ENCODE measurements at regions not wholly inside any gene's neighbourhood (a gene's known extent, or its start where the extent isn't known, plus 50 kb on each side); places are given as distances from the start of the nearest gene placed in this dataset.

DNA sequence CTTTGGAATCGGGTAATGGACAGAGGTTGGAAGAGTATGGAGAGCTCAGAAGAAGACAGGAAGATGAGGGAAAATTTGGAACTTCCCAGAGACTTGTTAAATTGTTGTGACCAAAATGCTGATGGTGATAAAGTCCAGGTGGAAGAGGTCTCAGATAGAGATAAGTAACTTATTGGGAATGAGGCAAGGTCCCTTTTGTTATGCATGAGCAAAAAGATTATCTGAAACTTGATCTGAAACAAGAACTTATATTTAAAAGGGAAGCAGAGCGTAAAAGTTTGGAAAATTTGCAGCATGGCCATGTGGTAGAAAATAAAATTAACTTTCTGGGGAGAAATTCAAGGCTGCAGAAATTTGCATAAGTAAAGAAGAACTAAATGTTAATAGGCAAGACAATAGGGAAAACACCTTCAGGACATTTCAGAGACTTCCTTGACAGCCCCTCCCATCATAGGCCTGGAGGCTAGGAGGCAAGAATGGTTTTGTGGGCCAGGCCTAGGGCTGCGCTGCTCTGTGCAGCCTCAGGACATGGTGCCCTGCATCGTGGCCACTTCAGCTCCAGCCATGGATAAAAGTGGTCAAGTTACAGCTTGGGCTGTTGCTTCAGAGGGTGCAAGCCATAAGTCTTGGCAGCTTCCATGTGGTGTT lies 425.7 kb upstream of the PRICKLE1 start:
- no peak for DNase-seq (ENCODE audit: low read depth)

DNA sequence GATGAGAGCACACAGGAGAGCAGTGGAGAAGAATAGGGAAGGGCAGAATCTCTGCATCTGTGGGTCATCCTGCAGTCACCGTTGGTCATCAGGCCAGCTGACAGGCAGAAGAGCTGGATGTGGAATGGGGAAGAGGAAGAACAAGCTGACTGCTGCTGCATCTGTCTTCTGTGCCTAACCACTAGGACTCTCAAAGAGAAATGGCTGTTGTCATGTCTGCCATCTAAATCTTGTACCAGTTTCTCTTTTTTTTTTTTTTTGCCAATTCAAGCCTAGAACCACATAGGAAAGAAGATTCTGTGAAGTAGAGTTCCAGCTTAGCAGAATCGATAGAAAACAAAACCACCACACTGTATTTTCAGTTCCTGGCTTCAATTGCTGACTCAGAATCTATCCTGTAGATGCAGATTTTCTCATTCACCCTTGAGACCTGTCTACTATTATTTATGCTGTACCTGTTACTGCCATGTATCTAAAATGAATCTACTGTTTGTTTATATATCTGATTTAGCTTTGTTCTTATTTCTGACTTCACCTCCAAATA lies 421.9 kb upstream of the PRICKLE1 start:
- DNase-seq (ENCODE audit: low read depth), result no peak

DNA sequence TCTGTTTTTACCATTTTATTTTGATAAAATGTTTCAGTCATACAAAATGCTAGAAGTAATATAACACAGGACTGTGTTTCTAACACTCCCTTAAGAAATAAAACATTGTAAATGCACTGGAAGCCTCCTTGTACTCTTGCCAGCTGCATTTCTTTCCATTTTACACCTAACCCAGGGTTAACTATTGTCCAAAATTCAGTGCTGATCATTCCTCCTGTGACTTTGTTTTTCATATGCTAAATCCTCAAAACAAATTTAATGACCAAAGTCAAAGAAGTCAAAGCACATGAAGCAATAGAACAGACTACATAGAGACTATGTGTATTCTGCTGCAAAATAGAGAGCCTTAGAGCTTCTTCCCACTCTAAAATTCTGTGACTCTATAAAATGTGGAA lies 420.3 kb upstream of the PRICKLE1 start:
- no peak for DNase-seq (ENCODE audit: low read depth)

DNA sequence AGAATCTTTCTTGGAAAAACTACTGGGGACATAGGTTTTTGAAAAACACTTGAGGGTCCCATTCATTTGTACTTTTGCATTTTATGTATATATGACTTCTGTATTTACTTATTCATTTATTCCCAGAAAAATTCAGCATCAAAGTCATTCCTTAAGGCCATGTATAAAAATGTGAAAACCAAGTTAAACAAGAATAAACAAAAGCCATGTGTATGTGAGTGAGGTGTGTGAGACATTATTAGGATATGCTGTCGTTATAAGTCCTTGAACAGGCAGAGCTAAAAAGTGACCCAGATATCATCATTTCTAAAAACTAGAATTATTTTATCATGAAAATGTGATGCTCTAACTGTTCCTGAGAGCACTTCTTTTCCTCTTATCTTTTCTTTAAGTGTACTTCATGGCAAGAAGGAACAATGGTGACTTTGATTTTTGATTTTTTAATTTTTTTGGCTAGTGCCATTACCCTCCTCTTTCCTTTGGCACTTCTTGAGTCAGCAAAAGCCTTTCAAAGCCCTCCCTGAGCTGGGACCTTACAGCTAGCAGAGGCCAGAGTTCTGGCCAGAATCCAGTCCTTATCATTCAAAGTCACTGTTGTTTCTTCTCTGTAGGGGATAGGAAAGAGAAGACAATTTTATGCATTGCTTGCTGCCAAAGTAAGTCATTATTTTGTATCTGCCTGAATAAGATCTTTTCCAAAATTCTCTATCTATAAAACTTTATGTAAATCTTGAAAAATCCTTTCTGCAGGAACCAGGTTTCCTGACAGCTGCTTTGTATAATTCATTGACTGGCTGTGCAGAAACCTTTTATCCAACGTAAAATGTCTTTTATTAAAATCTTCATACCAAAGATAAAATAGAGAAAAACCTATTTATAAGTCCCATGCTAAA lies 419.7 kb upstream of the PRICKLE1 start:
- DNase-seq (ENCODE audit: low read depth), result no peak

DNA sequence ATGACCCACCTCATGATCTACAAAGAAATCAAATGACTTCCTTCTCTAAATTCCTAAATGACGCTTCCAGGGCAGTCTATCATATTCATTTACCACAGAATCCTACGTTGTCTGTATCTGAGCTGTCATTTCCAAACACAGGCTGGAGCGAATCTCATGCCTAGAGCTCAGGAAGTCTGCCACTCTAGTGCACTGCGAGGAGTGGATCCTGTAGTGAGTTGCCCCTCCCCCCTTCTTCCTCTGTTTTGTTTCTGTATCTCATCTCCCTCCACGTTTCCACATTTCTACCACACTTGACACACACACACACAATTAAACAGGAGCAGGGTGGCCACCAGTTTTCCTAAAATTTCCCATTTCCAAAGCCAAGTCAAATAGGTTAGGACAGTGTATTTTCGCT lies 415.4 kb upstream of the PRICKLE1 start:
- DNase-seq (ENCODE audit: low read depth), result no peak

DNA sequence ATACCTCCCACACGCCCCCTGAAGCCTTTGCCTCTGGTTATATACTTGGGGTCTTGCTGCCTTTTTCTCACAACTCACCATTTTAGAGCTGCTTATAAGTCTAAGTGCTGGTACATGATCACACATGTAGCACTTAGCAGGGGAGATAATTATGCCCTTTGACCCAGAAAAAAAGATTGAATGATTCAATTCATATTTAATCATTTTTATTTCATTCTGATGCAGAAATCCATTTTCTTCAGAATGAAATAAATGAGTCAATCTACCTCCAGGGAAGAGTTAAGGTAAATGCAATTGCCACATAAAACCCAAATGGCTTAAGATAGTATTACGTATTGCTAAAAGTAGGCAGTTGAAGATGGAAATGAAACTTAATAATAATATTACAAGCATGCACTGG lies 414.6 kb upstream of the PRICKLE1 start:
- no peak for DNase-seq (ENCODE audit: low read depth)

DNA sequence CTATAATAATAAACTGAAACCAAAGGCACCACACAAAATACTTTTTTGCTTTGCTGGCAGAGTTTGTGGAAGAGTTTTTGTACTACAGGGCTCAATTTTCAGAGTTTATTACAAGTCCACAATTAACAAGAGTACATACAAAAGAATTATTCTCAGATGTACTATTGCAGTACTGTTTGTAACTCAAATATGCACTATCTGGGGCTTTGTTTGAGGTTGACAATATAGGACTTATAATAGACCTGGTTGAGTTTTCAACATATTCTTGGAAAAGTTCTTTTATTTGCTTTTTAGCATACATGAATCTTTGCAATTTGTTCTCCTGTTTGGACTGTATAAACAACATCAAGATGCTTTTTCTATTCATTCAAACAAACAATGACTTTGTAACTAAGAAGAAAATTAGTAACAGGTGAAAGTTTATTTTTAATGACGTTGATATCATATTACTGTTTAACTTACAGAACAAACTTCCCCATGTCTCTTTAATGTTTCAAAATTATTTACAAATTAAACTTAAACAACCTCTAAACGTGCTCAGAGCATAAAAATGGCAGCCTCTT lies 407.4 kb upstream of the PRICKLE1 start:
- DNase-seq (ENCODE audit: low read depth), result no peak

DNA sequence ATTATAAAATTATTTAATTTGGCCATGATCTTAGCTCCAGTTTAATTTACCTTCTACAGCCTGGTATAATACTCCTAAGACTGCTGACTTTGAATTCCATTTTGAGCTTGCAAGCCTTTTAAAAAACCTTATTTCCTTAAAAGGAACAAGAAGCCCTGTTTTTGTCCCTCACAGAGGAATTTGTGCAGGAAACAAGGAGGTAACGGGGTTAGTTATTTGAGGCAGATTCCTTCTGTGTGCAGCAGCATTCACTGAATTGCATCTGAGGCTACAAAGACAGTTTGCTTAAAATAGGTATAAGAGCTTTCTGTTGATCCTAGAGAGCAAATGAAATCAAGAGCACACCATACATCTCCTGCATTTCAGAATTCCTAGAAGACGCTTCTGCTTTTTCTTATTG lies 403.3 kb upstream of the PRICKLE1 start:
- no peak for DNase-seq (ENCODE audit: low read depth)

DNA sequence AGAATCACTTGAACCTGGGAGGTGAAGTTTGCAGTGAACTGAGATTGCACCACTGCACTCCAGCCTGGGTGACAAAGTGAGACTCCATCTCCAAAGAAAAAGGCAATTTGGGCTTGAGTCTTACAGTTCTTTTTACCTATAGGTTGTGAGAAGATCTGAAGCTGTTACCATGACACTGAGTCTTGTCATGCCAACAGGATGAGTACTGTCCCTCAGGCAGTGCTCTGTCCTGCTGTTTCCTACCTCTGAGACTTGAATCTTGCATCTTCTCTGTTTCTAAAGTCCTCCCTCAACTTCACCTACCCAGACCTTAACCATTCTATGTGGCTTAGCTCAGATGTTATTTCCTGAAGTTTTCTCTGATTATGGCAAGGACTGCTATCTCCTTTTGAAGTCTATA lies 400.8 kb upstream of the PRICKLE1 start:
- DNase-seq (ENCODE audit: low read depth), result no peak

DNA sequence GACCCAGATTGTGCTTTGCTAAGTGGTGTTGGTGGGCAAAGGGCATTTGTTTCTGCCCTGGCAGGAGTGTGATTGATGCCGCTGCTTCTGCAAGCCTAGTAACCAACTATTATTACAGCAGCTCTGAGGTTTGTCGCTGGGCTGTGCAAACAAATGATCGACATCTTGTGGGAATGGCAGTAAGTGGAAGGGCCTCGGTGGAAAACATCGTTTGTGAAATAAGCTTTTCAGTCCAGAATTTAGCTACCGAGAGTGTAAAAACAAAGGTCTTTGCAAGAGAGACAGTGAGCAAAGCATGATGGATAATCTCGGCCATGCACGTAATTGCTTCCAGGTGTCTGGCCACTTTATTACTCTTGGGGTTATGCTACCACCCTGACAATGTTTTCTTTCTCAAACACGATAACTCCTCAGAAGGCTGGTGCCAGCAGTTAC lies 397.7 kb upstream of the PRICKLE1 start:
- DNase-seq (ENCODE audit: low read depth), result peak; percentile 51

DNA sequence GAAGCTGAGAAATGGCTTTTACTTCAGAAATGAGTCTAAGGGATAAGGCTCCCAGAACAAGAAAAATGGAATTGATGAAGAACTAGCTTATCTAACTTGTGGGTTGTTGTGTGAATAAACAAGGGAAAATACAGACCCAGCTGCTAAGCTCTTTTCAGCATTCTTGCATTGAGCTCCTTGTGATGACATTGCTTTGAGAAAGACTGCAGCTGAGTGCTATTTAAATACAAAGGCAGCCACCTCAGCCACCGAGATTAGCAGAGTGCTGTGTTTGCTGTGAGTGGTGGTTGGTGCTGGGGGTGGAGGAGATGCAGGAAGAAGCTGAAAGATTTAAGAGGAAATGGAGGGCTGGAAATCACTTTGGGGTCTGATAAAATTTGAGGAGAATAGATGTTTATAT lies 396.0 kb upstream of the PRICKLE1 start:
- DNase-seq (ENCODE audit: low read depth), result no peak

DNA sequence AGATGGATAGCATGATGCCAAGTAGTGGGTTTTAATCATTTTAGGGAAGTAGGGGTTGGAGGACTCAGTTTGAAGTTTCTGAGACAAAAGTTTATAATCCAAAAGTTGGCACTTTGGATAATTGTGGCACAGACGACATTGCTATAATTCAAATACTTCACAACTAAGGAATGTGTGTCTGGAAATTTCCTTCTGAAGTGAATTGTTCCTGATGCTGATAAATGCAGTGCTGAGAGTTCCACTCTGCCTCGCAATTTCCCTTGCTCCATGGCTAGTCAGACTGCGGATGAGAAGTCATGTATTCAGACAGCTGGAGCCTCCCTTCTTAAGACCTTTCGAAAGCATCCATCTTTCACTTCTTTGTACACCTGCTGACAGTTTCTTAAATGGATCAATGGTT lies 393.3 kb upstream of the PRICKLE1 start:
- DNase-seq (ENCODE audit: low read depth), result no peak

DNA sequence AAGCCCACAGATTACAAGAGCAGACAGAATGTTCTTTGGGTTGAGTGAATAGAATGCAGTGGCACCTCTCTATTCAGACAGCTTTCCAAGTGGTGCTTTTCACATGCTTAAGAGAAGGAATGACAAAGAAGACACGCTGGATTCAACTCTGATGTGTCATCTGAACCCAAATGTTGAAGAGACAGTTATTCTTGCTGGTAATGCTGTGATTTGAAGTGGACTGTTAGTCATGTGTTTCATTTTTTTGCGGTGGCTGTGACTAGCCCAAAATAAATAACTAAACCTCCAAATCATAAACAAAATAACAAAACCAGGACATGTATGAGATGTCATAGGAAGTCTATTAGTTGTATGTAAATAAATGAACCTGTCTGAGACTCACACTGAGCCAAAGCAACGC lies 391.8 kb upstream of the PRICKLE1 start:
- DNase-seq (ENCODE audit: low read depth), result peak; percentile 73

DNA sequence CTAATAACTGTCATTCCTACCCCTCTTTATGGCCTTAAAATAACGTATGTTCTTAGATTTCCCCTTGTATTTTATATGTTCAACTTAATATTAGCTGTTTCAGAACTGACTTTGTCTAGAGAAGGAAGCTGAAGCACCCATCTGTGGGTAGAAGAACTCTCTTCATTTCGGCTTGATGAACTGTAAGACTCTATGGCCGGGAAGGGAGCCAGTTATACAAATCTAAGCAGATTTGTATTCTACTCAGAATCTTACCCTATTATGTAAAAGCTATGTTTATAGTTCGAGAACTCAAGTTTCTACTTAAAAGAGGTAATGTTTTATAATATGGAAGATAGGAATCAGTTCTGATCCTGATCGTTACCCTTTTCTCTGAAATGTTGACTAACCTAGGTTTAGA lies 390.9 kb upstream of the PRICKLE1 start:
- no peak for DNase-seq (ENCODE audit: low read depth)

DNA sequence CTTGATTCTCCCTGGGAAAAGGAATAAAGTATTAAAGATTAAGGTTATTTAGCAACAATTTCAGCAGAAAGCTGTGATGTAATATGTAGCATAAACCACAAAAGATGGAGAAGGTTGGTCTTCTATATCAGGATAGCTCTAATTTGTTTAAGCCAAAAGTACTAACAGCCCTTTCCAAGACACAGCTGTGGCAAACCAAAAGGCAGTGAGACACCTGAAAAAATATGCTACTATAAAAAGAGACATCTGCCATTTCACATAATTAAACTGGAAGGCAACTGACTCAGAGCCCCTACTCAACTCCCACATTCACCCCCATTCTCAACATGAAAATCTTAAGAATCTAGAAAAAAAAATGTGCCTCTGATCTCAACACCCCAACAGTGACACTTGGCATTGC lies 390.2 kb upstream of the PRICKLE1 start:
- no peak for DNase-seq (ENCODE audit: low read depth)

DNA sequence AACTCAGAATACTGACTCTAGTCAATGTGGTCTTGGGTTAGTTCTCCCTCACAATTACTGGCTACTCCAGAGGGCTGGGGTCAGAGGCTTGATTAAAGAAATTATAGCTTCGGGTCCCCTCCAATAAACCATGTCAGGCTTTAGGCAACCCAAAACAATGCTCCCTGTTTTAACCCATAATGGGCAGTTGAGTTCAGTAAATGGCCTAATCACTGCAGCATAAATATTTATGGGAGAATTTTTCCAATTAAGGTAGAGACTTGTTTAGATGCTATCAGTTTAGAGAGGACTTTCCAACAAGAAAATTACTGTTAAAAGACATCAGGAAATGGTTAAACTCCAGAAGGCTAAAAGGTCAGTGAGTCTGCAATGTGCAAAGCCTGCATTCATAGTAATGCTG lies 389.2 kb upstream of the PRICKLE1 start:
- no peak for DNase-seq (ENCODE audit: low read depth)

DNA sequence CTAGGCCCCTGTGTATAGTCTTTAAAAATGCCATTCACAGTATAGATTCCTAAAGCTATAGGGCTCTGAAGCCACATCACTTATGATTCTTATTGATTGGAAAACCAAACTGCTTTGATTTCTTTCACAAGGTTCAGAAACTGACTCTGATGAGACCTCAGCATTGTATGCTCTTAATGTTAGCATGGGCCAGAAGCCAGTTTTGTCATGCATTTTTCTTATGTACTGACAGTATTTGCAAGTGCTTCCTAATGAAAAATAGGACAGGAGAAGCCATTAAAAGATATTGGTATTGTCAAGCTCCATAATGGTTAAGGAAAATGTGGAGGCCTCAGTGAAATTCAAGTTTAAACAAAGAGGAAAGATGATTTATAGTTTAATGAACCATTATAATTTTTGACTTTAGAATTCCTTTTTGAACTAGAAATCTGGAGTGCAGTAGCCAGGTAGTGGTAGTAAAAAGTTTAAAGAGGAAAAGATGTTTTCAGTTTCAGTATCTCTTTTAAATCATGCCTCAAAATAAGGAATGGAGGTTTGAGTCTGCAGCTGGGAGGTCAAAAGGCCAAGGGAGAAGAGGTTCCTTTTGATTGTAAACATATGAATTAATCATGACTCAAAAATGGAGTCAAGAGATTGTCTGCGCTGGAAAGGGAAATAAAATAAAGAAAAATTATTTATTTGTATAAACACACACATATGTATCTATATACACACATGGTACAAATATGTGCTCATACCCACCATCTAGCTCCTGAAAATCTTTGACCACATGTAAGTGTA lies 388.1 kb upstream of the PRICKLE1 start:
- no peak for DNase-seq (ENCODE audit: low read depth)

DNA sequence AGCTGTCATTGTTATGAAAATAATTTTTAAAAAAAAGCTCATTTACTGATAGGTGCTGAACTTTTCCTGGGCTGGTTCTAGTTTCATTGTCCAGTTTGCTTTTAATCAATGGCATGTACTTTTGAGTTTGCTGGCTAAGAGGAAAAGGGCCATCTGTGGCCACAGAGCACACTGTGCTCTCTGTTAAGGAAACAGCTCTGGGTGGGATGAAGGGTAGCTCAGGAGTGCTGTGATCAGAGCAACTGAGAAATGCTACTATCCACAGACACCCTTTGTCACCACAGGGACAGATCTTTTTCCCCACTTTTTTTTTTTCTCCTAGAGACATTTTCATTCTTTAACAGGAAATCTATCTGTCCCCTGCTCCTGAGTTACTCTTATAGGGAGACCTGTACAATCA lies 387.1 kb upstream of the PRICKLE1 start:
- no peak for DNase-seq (ENCODE audit: low read depth)

DNA sequence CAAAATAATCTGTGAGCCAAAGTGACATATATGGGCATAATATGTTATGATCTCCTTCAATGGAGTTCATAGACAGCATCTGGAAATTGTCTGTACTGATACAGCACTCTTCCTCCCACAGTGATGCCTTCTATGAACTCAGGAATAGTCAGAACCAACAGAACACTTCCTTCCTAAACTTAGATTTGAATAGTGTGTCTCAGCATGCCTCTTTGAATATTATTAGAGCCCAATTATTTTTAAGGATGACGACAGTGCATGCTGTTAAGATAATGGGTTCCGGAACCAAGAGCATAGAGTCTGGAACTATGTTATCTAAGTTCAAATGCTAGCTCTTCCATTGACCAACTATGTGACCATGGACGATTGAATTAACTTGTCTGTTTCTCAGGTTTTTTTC lies 386.6 kb upstream of the PRICKLE1 start:
- DNase-seq (ENCODE audit: low read depth), result no peak

DNA sequence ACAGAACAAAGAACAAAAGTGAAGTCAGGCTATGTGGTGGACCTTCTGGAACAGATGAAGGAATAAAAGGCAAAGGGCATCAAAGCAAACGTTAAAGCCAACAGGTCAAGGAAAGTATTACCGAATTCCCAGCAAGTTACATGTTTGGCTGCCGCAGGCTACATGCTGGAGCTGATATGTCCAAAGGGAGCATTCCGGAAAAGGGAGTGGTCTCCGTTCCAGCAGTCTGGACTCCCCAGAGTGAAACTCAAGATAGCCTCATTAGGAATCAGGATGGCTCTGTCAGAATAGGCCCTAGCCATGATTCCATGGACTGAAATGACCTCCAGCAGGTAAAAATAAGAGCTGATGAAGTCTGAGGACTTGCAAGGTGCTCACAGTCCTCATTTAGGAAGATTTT lies 379.8 kb upstream of the PRICKLE1 start:
- DNase-seq (ENCODE audit: low read depth), result peak; percentile 46

DNA sequence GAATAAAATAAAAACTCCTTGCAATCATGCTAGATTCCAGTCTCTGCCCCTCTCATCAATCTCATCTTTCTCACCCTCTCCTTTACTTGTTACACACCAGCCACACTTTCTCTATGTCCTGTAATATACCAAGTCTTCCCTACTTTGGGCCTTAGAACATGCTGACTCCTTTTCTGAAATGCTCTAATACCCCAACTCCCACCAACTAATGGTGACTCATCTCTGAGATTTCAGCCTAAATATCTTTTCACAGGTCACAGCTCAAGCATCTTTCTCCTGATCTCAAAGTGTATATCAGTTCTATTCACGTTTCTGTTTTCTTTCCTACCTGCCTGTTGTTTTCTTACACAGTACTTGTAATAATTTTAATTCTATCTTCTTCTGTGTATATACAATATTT lies 378.9 kb upstream of the PRICKLE1 start:
- no peak for DNase-seq (ENCODE audit: low read depth)

DNA sequence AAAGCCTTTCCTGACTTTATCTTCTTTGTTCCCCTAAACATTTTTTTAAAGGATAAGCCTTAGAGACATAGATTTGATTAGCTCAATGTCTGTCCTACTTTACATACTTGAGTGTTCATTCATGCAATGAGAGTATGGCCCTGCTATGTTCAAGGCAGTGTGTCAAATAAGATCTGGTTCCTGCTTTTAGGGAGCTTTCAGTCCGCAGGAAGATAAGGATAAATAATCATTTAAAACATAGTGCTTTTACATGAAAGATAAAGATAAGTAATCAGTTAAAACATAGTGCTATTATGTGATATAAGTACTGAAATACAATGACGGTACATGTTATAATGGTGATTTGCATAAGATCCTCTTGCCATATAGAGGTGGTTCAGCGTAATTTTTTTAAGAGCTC lies 378.3 kb upstream of the PRICKLE1 start:
- DNase-seq (ENCODE audit: low read depth), result no peak
